ENCODE measurements at regions not wholly inside any gene's neighbourhood (a gene's known extent, or its start where the extent isn't known, plus 50 kb on each side); places are given as distances from the start of the nearest gene placed in this dataset.

GRCh38 chr20:8960241-8960640 is 108.6 kb upstream of the PLCB4 start:
- H3K36me3 ChIP-seq (ENCODE audit: control insufficient read depth in 2 of 2, insufficient read depth in 1 of 2, low read length in 2 of 2), result no peaks in the 10 kb centered on the region; a peak in 1 of 3 replicates
- CTCF ChIA-PET, result no interaction called here

GRCh38 chr20:8963330-8963729 is 105.6 kb upstream of the PLCB4 start:
- ChIA-PET CTCF (no interaction called here), POLR2A (no interaction called here)
- H3K4me1 ChIP-seq (ENCODE audit: control insufficient read depth, insufficient read depth, low read length), result no peaks in the 10 kb centered on the region
- no peaks in the 10 kb centered on the region for H3K9me3 ChIP-seq (ENCODE audit: control insufficient read depth, insufficient read depth, low read depth, low read length)
- H3K4me3 ChIP-seq (ENCODE audit: low read depth, low read length), result no peak overlapping the region
- H3K27ac ChIP-seq (ENCODE audit: extremely low read depth, low read depth, low read length), result no peak overlapping the region
- TF ChIP-seq ZNF133 (tag by site-specific recombination; IDR thresholded peaks at IDR 0.05), result no peak
- no peak for TF ChIP-seq ZNF549 (tag by site-specific recombination; IDR thresholded peaks at IDR 0.05)
- no peak for TF ChIP-seq ZNF10 (tag by site-specific recombination; IDR thresholded peaks at IDR 0.05)
- no peak for TF ChIP-seq KLF8 (tag by site-specific recombination; IDR thresholded peaks at IDR 0.05)
- TF ChIP-seq ZNF157 (tag by site-specific recombination; IDR thresholded peaks at IDR 0.05), result no peak
- no peak for TF ChIP-seq ZNF776 (tag by site-specific recombination; IDR thresholded peaks at IDR 0.05; ENCODE audit: borderline replicate concordance)
- no peak for TF ChIP-seq EGR2 (tag by site-specific recombination; IDR thresholded peaks at IDR 0.05; ENCODE audit: low read depth)
- TF ChIP-seq GLI4 (tag by site-specific recombination; IDR thresholded peaks at IDR 0.05), result no peak
- TF ChIP-seq ZNF146 (tag by site-specific recombination; IDR thresholded peaks at IDR 0.05), result no peak
- TF ChIP-seq ZSCAN30 (tag by site-specific recombination; IDR thresholded peaks at IDR 0.05), result no peak
- TF ChIP-seq ZNF223 (tag by site-specific recombination; IDR thresholded peaks at IDR 0.05), result no peak
- no peak for TF ChIP-seq ZFP41 (tag by site-specific recombination; IDR thresholded peaks at IDR 0.05; ENCODE audit: borderline replicate concordance)
- TF ChIP-seq ZNF174 (tag by site-specific recombination; IDR thresholded peaks at IDR 0.05), result no peak
- TF ChIP-seq PRDM6 (tag by site-specific recombination; IDR thresholded peaks at IDR 0.05), result no peak
- no peak for TF ChIP-seq BCL11A (tag by site-specific recombination; IDR thresholded peaks at IDR 0.05; ENCODE audit: low read depth)
- no peak for TF ChIP-seq ZNF155 (tag by site-specific recombination; IDR thresholded peaks at IDR 0.05)
- no peak for TF ChIP-seq ZNF214 (tag by site-specific recombination; IDR thresholded peaks at IDR 0.05; ENCODE audit: borderline replicate concordance)
- TF ChIP-seq ZNF366 (tag by site-specific recombination; conservative IDR thresholded peaks at IDR 0.05), result no peak
- no peak for TF ChIP-seq ZNF585B (tag by site-specific recombination; IDR thresholded peaks at IDR 0.05)
- H3K36me3 ChIP-seq (ENCODE audit: control insufficient read depth in 2 of 2, insufficient read depth in 1 of 2, low read length in 2 of 2), result no peaks in the 10 kb centered on the region

More at GRCh38 chr20:8960241-8960640, 108.6 kb upstream of the PLCB4 start:
- Histone ChIP-seq H3K4me1 (ENCODE audit: control insufficient read depth, insufficient read depth, low read length) (no peaks in the 10 kb centered on the region), H3K4me3 (ENCODE audit: low read depth, low read length) (no peak overlapping the region), H3K9me3 (ENCODE audit: control insufficient read depth, insufficient read depth, low read depth, low read length) (no peaks in the 10 kb centered on the region), H3K27ac (ENCODE audit: extremely low read depth, low read depth, low read length) (no peak overlapping the region)
- TF ChIP-seq ZNF521 (tag by site-specific recombination; IDR thresholded peaks at IDR 0.05) (no peak), ZNF624 (tag by site-specific recombination; IDR thresholded peaks at IDR 0.05) (no peak), SALL2 (tag by site-specific recombination; IDR thresholded peaks at IDR 0.05; ENCODE audit: borderline replicate concordance) (no peak), HOXA7 (CRISPR knock-in tag; IDR thresholded peaks at IDR 0.05; ENCODE audit: borderline replicate concordance) (no peak), ZXDB (tag by site-specific recombination; IDR thresholded peaks at IDR 0.05) (no peak), ZNF544 (tag by site-specific recombination; IDR thresholded peaks at IDR 0.05) (no peak), KLF10 (tag by site-specific recombination; IDR thresholded peaks at IDR 0.05) (no peak), BCL6B (tag by site-specific recombination; IDR thresholded peaks at IDR 0.05) (no peak), ZNF501 (tag by site-specific recombination; IDR thresholded peaks at IDR 0.05) (no peak), REPIN1 (tag by site-specific recombination; IDR thresholded peaks at IDR 0.05; ENCODE audit: low read depth) (no peak)
- POLR2A ChIA-PET, result no interaction called here

All from HEK293 (cell line).